ENCODE measurements at regions not wholly inside any gene's neighbourhood (a gene's known extent, or its start where the extent isn't known, plus 50 kb on each side); places are given as distances from the start of the nearest gene placed in this dataset.

DNA sequence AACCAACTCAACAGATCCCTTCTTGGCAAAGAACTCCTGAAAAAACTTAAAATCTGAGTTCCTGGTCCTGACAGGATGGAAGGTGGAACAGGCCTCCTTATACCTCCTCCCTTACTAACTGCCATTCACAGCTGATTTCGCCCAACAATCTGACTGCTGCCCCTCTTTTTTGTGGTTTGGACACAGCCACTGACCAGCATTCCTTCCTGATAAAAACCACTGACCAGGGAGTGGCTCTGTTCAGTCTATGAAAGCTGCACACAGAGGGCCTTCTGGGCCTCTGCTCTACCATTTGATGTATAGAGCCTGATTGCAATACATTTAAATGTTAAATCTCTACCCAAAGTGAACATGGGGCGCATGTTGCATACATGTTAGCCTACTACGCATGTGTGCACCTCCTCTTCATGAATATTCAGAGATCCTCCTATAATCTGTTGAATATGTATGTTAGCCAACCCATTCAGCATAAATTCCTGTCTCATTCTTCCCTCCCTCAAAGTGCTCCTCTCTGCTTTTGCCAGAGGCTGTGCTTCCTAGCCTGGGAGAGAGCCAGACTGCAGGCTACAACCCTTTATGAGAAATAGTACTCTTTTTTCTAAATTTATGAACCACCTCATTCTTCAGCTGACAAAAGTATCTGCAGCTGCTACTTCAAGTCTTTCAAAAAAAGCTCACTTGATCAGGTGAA, 93.7 kb upstream of the MRPS30 start:
- TF ChIP-seq, protein P1, sequence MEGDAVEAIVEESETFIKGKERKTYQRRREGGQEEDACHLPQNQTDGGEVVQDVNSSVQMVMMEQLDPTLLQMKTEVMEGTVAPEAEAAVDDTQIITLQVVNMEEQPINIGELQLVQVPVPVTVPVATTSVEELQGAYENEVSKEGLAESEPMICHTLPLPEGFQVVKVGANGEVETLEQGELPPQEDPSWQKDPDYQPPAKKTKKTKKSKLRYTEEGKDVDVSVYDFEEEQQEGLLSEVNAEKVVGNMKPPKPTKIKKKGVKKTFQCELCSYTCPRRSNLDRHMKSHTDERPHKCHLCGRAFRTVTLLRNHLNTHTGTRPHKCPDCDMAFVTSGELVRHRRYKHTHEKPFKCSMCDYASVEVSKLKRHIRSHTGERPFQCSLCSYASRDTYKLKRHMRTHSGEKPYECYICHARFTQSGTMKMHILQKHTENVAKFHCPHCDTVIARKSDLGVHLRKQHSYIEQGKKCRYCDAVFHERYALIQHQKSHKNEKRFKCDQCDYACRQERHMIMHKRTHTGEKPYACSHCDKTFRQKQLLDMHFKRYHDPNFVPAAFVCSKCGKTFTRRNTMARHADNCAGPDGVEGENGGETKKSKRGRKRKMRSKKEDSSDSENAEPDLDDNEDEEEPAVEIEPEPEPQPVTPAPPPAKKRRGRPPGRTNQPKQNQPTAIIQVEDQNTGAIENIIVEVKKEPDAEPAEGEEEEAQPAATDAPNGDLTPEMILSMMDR (IDR thresholded peaks at IDR 0.05 in 4 of 5, conservative IDR thresholded peaks at IDR 0.05 in 1 of 5): no peak
- TF ChIP-seq POLR2A (IDR thresholded peaks at IDR 0.05): no peak

Data from gastrocnemius medialis (tissue), 4 donors.